ENCODE measurements at regions not wholly inside any gene's neighbourhood (a gene's known extent, or its start where the extent isn't known, plus 50 kb on each side); places are given as distances from the start of the nearest gene placed in this dataset.

- H3K9me3 Mint-ChIP-seq, result no peaks in the 10 kb centered on the region
- H3K27ac Mint-ChIP-seq, result no peak overlapping the region
- H3K4me1 Mint-ChIP-seq, result peaks cover 0 to 1% (median 0%) of the 10 kb centered on the region in 3 donors
- H3K27me3 Mint-ChIP-seq, result peaks cover 17% of the 10 kb centered on the region
- H3K36me3 Mint-ChIP-seq, result no peaks in the 10 kb centered on the region
- H3K4me3 Mint-ChIP-seq, result no peak overlapping the region
Measured at GRCh38 chr12:4056910-4057845, 184.0 kb upstream of the PARP11 start.

- Mint-ChIP-seq H3K27ac (no peak overlapping the region), H3K4me1 (peaks cover 0 to 1% (median 0%) of the 10 kb centered on the region in 3 donors), H3K9me3 (no peaks in the 10 kb centered on the region), H3K27me3 (peaks cover 14% of the 10 kb centered on the region), H3K36me3 (no peaks in the 10 kb centered on the region), H3K4me3 (no peak overlapping the region)
Measured at GRCh38 chr12:4054630-4055029, 181.4 kb upstream of the PARP11 start.

GRCh38 chr12:4052691-4053090 is 179.5 kb upstream of the PARP11 start:
- Mint-ChIP-seq H3K27ac (no peak overlapping the region), H3K27me3 (peaks cover 9% of the 10 kb centered on the region), H3K36me3 (no peaks in the 10 kb centered on the region), H3K4me3 (no peak overlapping the region), H3K9me3 (no peaks in the 10 kb centered on the region), H3K4me1 (no peaks in the 10 kb centered on the region)

GRCh38 chr12:4051596-4051995 is 178.4 kb upstream of the PARP11 start:
- no peaks in the 10 kb centered on the region for H3K9me3 Mint-ChIP-seq
- H3K4me1 Mint-ChIP-seq, result no peaks in the 10 kb centered on the region
- no peak overlapping the region for H3K4me3 Mint-ChIP-seq
- peaks cover 9% of the 10 kb centered on the region for H3K27me3 Mint-ChIP-seq
- no peak overlapping the region for H3K27ac Mint-ChIP-seq
- no peaks in the 10 kb centered on the region for H3K36me3 Mint-ChIP-seq

- H3K9me3 Mint-ChIP-seq, result no peaks in the 10 kb centered on the region
- H3K36me3 Mint-ChIP-seq, result no peaks in the 10 kb centered on the region
- no peak overlapping the region for H3K27ac Mint-ChIP-seq
- H3K4me1 Mint-ChIP-seq, result no peaks in the 10 kb centered on the region
- H3K4me3 Mint-ChIP-seq, result no peak overlapping the region
- peaks cover 9% of the 10 kb centered on the region for H3K27me3 Mint-ChIP-seq
Measured at GRCh38 chr12:4050340-4050739, 177.1 kb upstream of the PARP11 start.

- Mint-ChIP-seq H3K4me1 (no peaks in the 10 kb centered on the region), H3K27me3 (peaks cover 12% of the 10 kb centered on the region), H3K9me3 (no peaks in the 10 kb centered on the region), H3K27ac (no peak overlapping the region), H3K36me3 (no peaks in the 10 kb centered on the region), H3K4me3 (no peak overlapping the region)
Measured at GRCh38 chr12:4049298-4050080, 176.3 kb upstream of the PARP11 start.

GRCh38 chr12:4047421-4047820 is 174.2 kb upstream of the PARP11 start:
- Mint-ChIP-seq H3K4me3 (no peak overlapping the region), H3K27ac (no peak overlapping the region), H3K4me1 (no peaks in the 10 kb centered on the region), H3K36me3 (no peaks in the 10 kb centered on the region), H3K27me3 (peaks cover 12% of the 10 kb centered on the region), H3K9me3 (no peaks in the 10 kb centered on the region)

GRCh38 chr12:4046495-4046840 is 173.3 kb upstream of the PARP11 start:
- Mint-ChIP-seq H3K9me3 (no peaks in the 10 kb centered on the region), H3K4me1 (no peaks in the 10 kb centered on the region), H3K27ac (no peak overlapping the region)

GRCh38 chr12:4045786-4046494 is 172.7 kb upstream of the PARP11 start:
- H3K4me3 Mint-ChIP-seq, result no peak overlapping the region
- H3K4me1 Mint-ChIP-seq, result no peaks in the 10 kb centered on the region
- H3K27ac Mint-ChIP-seq, result no peak overlapping the region
- no peaks in the 10 kb centered on the region for H3K9me3 Mint-ChIP-seq
- H3K27me3 Mint-ChIP-seq, result peaks cover 12% of the 10 kb centered on the region
- no peaks in the 10 kb centered on the region for H3K36me3 Mint-ChIP-seq

More at GRCh38 chr12:4046495-4046840, 173.3 kb upstream of the PARP11 start:
- H3K36me3 Mint-ChIP-seq, result no peaks in the 10 kb centered on the region
- H3K27me3 Mint-ChIP-seq, result peaks cover 12% of the 10 kb centered on the region
- no peak overlapping the region for H3K4me3 Mint-ChIP-seq

GRCh38 chr12:4044736-4045730 is 171.8 kb upstream of the PARP11 start:
- no peaks in the 10 kb centered on the region for H3K36me3 Mint-ChIP-seq
- H3K9me3 Mint-ChIP-seq, result no peaks in the 10 kb centered on the region
- no peak overlapping the region for H3K4me3 Mint-ChIP-seq
- H3K4me1 Mint-ChIP-seq, result no peaks in the 10 kb centered on the region
- peaks cover 12% of the 10 kb centered on the region for H3K27me3 Mint-ChIP-seq
- H3K27ac Mint-ChIP-seq, result no peak overlapping the region

GRCh38 chr12:4044101-4044500 is 170.9 kb upstream of the PARP11 start:
- H3K27me3 Mint-ChIP-seq, result peaks cover 12% of the 10 kb centered on the region
- H3K9me3 Mint-ChIP-seq, result no peaks in the 10 kb centered on the region
- H3K36me3 Mint-ChIP-seq, result no peaks in the 10 kb centered on the region
- H3K4me3 Mint-ChIP-seq, result no peak overlapping the region
- no peak overlapping the region for H3K27ac Mint-ChIP-seq
- no peaks in the 10 kb centered on the region for H3K4me1 Mint-ChIP-seq

GRCh38 chr12:4041187-4041885 is 168.1 kb upstream of the PARP11 start:
- H3K27ac Mint-ChIP-seq, result no peak overlapping the region
- H3K36me3 Mint-ChIP-seq, result no peaks in the 10 kb centered on the region
- H3K4me3 Mint-ChIP-seq, result no peak overlapping the region
- no peaks in the 10 kb centered on the region for H3K9me3 Mint-ChIP-seq
- peaks cover 0 to 2% (median 0%) of the 10 kb centered on the region in 3 donors for H3K4me1 Mint-ChIP-seq
- peaks cover 16% of the 10 kb centered on the region for H3K27me3 Mint-ChIP-seq

- Mint-ChIP-seq H3K27ac (no peak overlapping the region), H3K27me3 (peaks cover 16% of the 10 kb centered on the region), H3K4me3 (no peak overlapping the region), H3K9me3 (no peaks in the 10 kb centered on the region), H3K4me1 (peaks cover 0 to 2% (median 0%) of the 10 kb centered on the region in 3 donors), H3K36me3 (no peaks in the 10 kb centered on the region)
Measured at GRCh38 chr12:4039931-4040330, 166.7 kb upstream of the PARP11 start.

Measured in IgD-negative memory B cell (primary cell).